ENCODE measurements at regions not wholly inside any gene's neighbourhood (a gene's known extent, or its start where the extent isn't known, plus 50 kb on each side); places are given as distances from the start of the nearest gene placed in this dataset.

- TF ChIP-seq, protein P1, sequence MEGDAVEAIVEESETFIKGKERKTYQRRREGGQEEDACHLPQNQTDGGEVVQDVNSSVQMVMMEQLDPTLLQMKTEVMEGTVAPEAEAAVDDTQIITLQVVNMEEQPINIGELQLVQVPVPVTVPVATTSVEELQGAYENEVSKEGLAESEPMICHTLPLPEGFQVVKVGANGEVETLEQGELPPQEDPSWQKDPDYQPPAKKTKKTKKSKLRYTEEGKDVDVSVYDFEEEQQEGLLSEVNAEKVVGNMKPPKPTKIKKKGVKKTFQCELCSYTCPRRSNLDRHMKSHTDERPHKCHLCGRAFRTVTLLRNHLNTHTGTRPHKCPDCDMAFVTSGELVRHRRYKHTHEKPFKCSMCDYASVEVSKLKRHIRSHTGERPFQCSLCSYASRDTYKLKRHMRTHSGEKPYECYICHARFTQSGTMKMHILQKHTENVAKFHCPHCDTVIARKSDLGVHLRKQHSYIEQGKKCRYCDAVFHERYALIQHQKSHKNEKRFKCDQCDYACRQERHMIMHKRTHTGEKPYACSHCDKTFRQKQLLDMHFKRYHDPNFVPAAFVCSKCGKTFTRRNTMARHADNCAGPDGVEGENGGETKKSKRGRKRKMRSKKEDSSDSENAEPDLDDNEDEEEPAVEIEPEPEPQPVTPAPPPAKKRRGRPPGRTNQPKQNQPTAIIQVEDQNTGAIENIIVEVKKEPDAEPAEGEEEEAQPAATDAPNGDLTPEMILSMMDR (IDR thresholded peaks at IDR 0.05): no peak
- TF ChIP-seq POLR2A (IDR thresholded peaks at IDR 0.05): no peak
Observed at GRCh38 chr15:93239591-93239990, 150.6 kb upstream of the RGMA start.

Data from tibial nerve (tissue), 3 donors.